GM19372 (cell line): ENCODE measurements at regions not wholly inside any gene's neighbourhood (a gene's known extent, or its start where the extent isn't known, plus 50 kb on each side); places are given as distances from the start of the nearest gene placed in this dataset.

ENCODE experiments used
- ATAC-seq: cut with Tn5 transposase; IDR thresholded peaks from one replicate; pipeline ENCODE4 v1.9.1; 2021; ENCODE audit warnings: mild to moderate bottlenecking, low read depth, moderate library complexity; ENCODE audit not compliant: unreplicated experiment

- no peak for ATAC-seq
These were observed 78.8 kb upstream of the TENT5A start for GRCh38 chr6:81831274-81831673.

- no peak for ATAC-seq
These were observed 74.3 kb upstream of the TENT5A start for GRCh38 chr6:81826784-81827183.

GRCh38 chr6:81822568-81822967, 70.1 kb upstream of the TENT5A start:
- no peak for ATAC-seq

- peak; percentile 4 for ATAC-seq
These were observed 69.0 kb upstream of the TENT5A start for GRCh38 chr6:81821449-81821848.

- peak; percentile 48 for ATAC-seq
These were observed 68.5 kb upstream of the TENT5A start for GRCh38 chr6:81820980-81821379.

- ATAC-seq: no peak
These were observed 67.9 kb upstream of the TENT5A start for GRCh38 chr6:81820422-81820821.

GRCh38 chr6:81819767-81820166, 67.3 kb upstream of the TENT5A start:
- no peak for ATAC-seq

- ATAC-seq: peak; percentile 54
These were observed 66.5 kb upstream of the TENT5A start for GRCh38 chr6:81818901-81819361.

GRCh38 chr6:81816380-81816779, 63.9 kb upstream of the TENT5A start:
- no peak for ATAC-seq

GRCh38 chr6:81814370-81815076, 62.0 kb upstream of the TENT5A start:
- no peak for ATAC-seq

- ATAC-seq: no peak
These were observed 60.8 kb upstream of the TENT5A start for GRCh38 chr6:81813305-81813704.

- ATAC-seq: no peak
These were observed 59.9 kb upstream of the TENT5A start for GRCh38 chr6:81812401-81812800.

GRCh38 chr6:81808851-81809570, 56.5 kb upstream of the TENT5A start:
- no peak for ATAC-seq

- ATAC-seq: no peak
These were observed 54.5 kb upstream of the TENT5A start for GRCh38 chr6:81806793-81807565.

GRCh38 chr6:81802356-81802755, 49.9 kb upstream of the TENT5A start:
- no peak for ATAC-seq
